ENCODE measurements at regions not wholly inside any gene's neighbourhood (a gene's known extent, or its start where the extent isn't known, plus 50 kb on each side); places are given as distances from the start of the nearest gene placed in this dataset.

- TF ChIP-seq, protein P1, sequence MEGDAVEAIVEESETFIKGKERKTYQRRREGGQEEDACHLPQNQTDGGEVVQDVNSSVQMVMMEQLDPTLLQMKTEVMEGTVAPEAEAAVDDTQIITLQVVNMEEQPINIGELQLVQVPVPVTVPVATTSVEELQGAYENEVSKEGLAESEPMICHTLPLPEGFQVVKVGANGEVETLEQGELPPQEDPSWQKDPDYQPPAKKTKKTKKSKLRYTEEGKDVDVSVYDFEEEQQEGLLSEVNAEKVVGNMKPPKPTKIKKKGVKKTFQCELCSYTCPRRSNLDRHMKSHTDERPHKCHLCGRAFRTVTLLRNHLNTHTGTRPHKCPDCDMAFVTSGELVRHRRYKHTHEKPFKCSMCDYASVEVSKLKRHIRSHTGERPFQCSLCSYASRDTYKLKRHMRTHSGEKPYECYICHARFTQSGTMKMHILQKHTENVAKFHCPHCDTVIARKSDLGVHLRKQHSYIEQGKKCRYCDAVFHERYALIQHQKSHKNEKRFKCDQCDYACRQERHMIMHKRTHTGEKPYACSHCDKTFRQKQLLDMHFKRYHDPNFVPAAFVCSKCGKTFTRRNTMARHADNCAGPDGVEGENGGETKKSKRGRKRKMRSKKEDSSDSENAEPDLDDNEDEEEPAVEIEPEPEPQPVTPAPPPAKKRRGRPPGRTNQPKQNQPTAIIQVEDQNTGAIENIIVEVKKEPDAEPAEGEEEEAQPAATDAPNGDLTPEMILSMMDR (IDR thresholded peaks at IDR 0.05): no peak
- TF ChIP-seq POLR2A (IDR thresholded peaks at IDR 0.05): no peak
Observed at GRCh38 chr2:209321076-209321475, 102.8 kb upstream of the MAP2 start.
